Stomach (tissue), 8 donors: ENCODE measurements at regions not wholly inside any gene's neighbourhood (a gene's known extent, or its start where the extent isn't known, plus 50 kb on each side); places are given as distances from the start of the nearest gene placed in this dataset.
"Not testable (repeated sequence)": the region's sequence is repeated elsewhere in the genome, so short reads cannot be mapped to it uniquely, and the experiment has no call there.

Experiments used
- DNase-seq, 2 donors: peaks; one replicate each; pipeline versions ENCODE4 v3.0.0 to v3.0.0-alpha.2; 2013 to 2019
- H3K27ac ChIP-seq, 5 donors: fragments of 200-600 bp in 4 of 5; sonication (generic) in 4 of 5; one replicate each; pipeline ENCODE4 v1.5.1; 2013 to 2019; ENCODE audit warnings: mild to moderate bottlenecking in 1 of 5, moderate library complexity in 1 of 5
- H3K27me3 ChIP-seq, 3 donors: fragments of 200-600 bp; sonication (generic); one replicate each; pipeline ENCODE4 v1.5.1; 2017 to 2019; ENCODE audit warnings: mixed run types in 1 of 3
- H3K36me3 ChIP-seq, 4 donors: fragments of 200-600 bp; sonication (generic); 1 replicate in 3 of 4; 2 replicates in 1 of 4; pipeline ENCODE4 v1.5.1; 2016 to 2019
- H3K4me1 ChIP-seq, 4 donors: fragments of 200-600 bp; sonication (generic); one replicate each; pipeline ENCODE4 v1.5.1; 2016 to 2019
- H3K4me3 ChIP-seq, 4 donors: fragments of 200-600 bp; sonication (generic) in 3 of 4; one replicate each; pipeline ENCODE4 v1.5.1; 2016 to 2019; ENCODE audit warnings: mild to moderate bottlenecking in 1 of 4
- H3K9me3 ChIP-seq, 4 donors: fragments of 200-600 bp; sonication (generic); one replicate each; pipeline ENCODE4 v1.5.1; 2016 to 2019
- CTCF ChIP-seq, 7 experiments: fragments of 450-650 bp in 4 of 7; fragments of 200-600 bp in 3 of 7; sonication (generic) in 3 of 7; IDR thresholded peaks; one replicate each; pipeline ENCODE4 v1.5.1; 2016 to 2019; ENCODE audit warnings: antibody characterized with exemption in 7 of 7, control low read depth in 2 of 7, mild to moderate bottlenecking in 1 of 7
- EP300 ChIP-seq: sonication (generic); formaldehyde crosslinking; IDR thresholded peaks from one replicate; pipeline ENCODE4 v1.6.1; 2017; ENCODE audit warnings: antibody characterized with exemption
- POLR2A ChIP-seq, 4 donors: fragments of 450-650 bp; IDR thresholded peaks; one replicate each; pipeline ENCODE4 v1.6.1; 2016; ENCODE audit warnings: antibody characterized with exemption in 4 of 4, control low read depth in 2 of 4, mild to moderate bottlenecking in 1 of 4, moderate library complexity in 1 of 4
- POLR2AphosphoS5 ChIP-seq, 3 donors: sonication (generic); formaldehyde crosslinking; IDR thresholded peaks; one replicate each; pipeline ENCODE4 v1.6.1; 2016; ENCODE audit warnings: antibody characterized with exemption in 3 of 3
- WGBS, 5 donors: extraction: QIAGEN DNeasy Blood & Tissue Kit in 3 of 5; methylation state at CpG; one replicate each; pipeline versions ENCODE4 v1.1.5 to v1.1.7; 2013 to 2018; 5-methylcytosine and 5-hydroxymethylcytosine counted together
- intact Hi-C: fragments of 100-400 bp; cut with DNase I; formaldehyde crosslinking; loops from one replicate; pipeline ENCODE4 v1.15.1; 2023; ENCODE audit warnings: low total_unique reads
- donor health status: healthy with polysubstance abuse.
- donor health status: Bipolar disorder and iron deficiency.
- donor health status: healthy.

- Histone ChIP-seq H3K27ac (no peak overlapping the region), H3K4me1 (no peaks in the 10 kb centered on the region), H3K27me3 (no peaks in the 10 kb centered on the region), H3K4me3 (no peak overlapping the region), H3K9me3 (peaks cover 0 to 57% (median 21%) of the 10 kb centered on the region in 4 donors), H3K36me3 (no peaks in the 10 kb centered on the region)
- TF ChIP-seq CTCF (IDR thresholded peaks at IDR 0.05) (no peak), POLR2AphosphoS5 (IDR thresholded peaks at IDR 0.05) (no peak), EP300 (no peak), POLR2A (IDR thresholded peaks at IDR 0.05) (no peak)
- DNase-seq: no peak
- 44 to 85% (median 65%) methylated on average over 1 of the region's 1 CpG for WGBS, 5 donors
- intact Hi-C loops: no loop called here
Observed at GRCh38 chr2:66153941-66154340, 281.0 kb upstream of the MEIS1 start.

GRCh38 chr2:66145490-66145889 is 289.4 kb upstream of the MEIS1 start:
- no peaks in the 10 kb centered on the region for H3K4me1 ChIP-seq
- DNase-seq: no peak
- H3K9me3 ChIP-seq: peaks cover 0 to 8% (median 5%) of the 10 kb centered on the region in 4 donors
- no peaks in the 10 kb centered on the region for H3K27me3 ChIP-seq
- intact Hi-C loops: no loop called here
- TF ChIP-seq EP300 (no peak), POLR2A (IDR thresholded peaks at IDR 0.05) (no peak), POLR2AphosphoS5 (IDR thresholded peaks at IDR 0.05) (no peak), CTCF (IDR thresholded peaks at IDR 0.05) (no peak)
- H3K4me3 ChIP-seq: no peak overlapping the region
- H3K36me3 ChIP-seq: no peaks in the 10 kb centered on the region
- 63 to 70% (median 70%) methylated on average over 2 of the region's 2 CpGs for WGBS, 5 donors
- H3K27ac ChIP-seq: no peak overlapping the region

- WGBS, 5 donors: 83 to 90% (median 86%) methylated on average over 7 of the region's 7 CpGs
- H3K4me1 ChIP-seq, DNase-seq: not testable (repeated sequence)
Observed at GRCh38 chr2:66144324-66144723, 290.6 kb upstream of the MEIS1 start.

GRCh38 chr2:66137606-66138130 is 297.3 kb upstream of the MEIS1 start:
- 64 to 84% (median 80%) methylated on average over 5 of the region's 5 CpGs for WGBS, 5 donors
- intact Hi-C loops: no loop called here
- no peak overlapping the region for H3K27ac ChIP-seq

More at GRCh38 chr2:66144324-66144723, 290.6 kb upstream of the MEIS1 start:
- H3K9me3 ChIP-seq, H3K4me3 ChIP-seq, intact Hi-C loops, H3K27ac ChIP-seq, H3K27me3 ChIP-seq, H3K36me3 ChIP-seq: not testable (repeated sequence)

More at GRCh38 chr2:66137606-66138130, 297.3 kb upstream of the MEIS1 start:
- no peaks in the 10 kb centered on the region for H3K4me1 ChIP-seq
- no peaks in the 10 kb centered on the region for H3K9me3 ChIP-seq
- H3K4me3 ChIP-seq: no peak overlapping the region
- H3K36me3 ChIP-seq: no peaks in the 10 kb centered on the region
- H3K27me3 ChIP-seq: no peaks in the 10 kb centered on the region
- TF ChIP-seq CTCF (IDR thresholded peaks at IDR 0.05) (no peak), POLR2A (IDR thresholded peaks at IDR 0.05) (no peak), POLR2AphosphoS5 (IDR thresholded peaks at IDR 0.05) (no peak), EP300 (no peak)
- peak in 1 of 2 donors; percentile 18 for DNase-seq
